Activated CD4-positive, alpha-beta memory T cell treated with anti-CD3 and anti-CD28 coated beads for 36 hours (primary cell): ENCODE measurements at regions not wholly inside any gene's neighbourhood (a gene's known extent, or its start where the extent isn't known, plus 50 kb on each side); places are given as distances from the start of the nearest gene placed in this dataset.
"Not testable (repeated sequence)": the region's sequence is repeated elsewhere in the genome, so short reads cannot be mapped to it uniquely, and the experiment has no call there.

Experiments
- CTCF ChIA-PET: fragments of 350-600 bp; sonication (Branson Sonifier 250); formaldehyde crosslinking; loops from one replicate; lab custom pipeline; 2021; ENCODE audit warnings: antibody characterized with exemption, inconsistent platforms; lab: Charles Lee
- POLR2A ChIA-PET: fragments of 350-600 bp; sonication (Branson Sonifier 250); formaldehyde crosslinking; loops from one replicate; lab custom pipeline; 2021; ENCODE audit warnings: antibody characterized with exemption; lab: Charles Lee
- DNase-seq: peaks from one replicate; pipeline ENCODE4 v3.0.0-alpha.2; 2020
- H3K27ac Mint-ChIP-seq: one replicate; pipeline ENCODE4 v1.8.0; 2021; ENCODE audit warnings: mixed read lengths
- H3K27me3 Mint-ChIP-seq: one replicate; pipeline ENCODE4 v1.8.0; 2021; ENCODE audit warnings: mixed read lengths
- H3K36me3 Mint-ChIP-seq: one replicate; pipeline ENCODE4 v1.8.0; 2021; ENCODE audit warnings: mixed read lengths
- H3K4me1 Mint-ChIP-seq: one replicate; pipeline ENCODE4 v1.8.0; 2021; ENCODE audit warnings: low read depth, mixed read lengths
- H3K4me3 Mint-ChIP-seq: one replicate; pipeline ENCODE4 v1.8.0; 2021; ENCODE audit warnings: mild to moderate bottlenecking, mixed read lengths
- H3K9me3 Mint-ChIP-seq: one replicate; pipeline ENCODE4 v1.8.0; 2021; ENCODE audit warnings: mixed read lengths
- intact Hi-C: fragments of 100-400 bp; cut with micrococcal nuclease; formaldehyde crosslinking; loops from one replicate; pipeline ENCODE4 v1.15.1; 2023

GRCh38 chr3:26108846-26109489, 319.1 kb downstream of the OXSM start:
- CTCF ChIA-PET = no interaction called here
- no peaks in the 10 kb centered on the region for H3K27me3 Mint-ChIP-seq
- no peaks in the 10 kb centered on the region for H3K36me3 Mint-ChIP-seq
- DNase-seq = no peak
- no peaks in the 10 kb centered on the region for H3K4me1 Mint-ChIP-seq
- POLR2A ChIA-PET = no interaction called here
- intact Hi-C loops = no loop called here
- no peak overlapping the region for H3K4me3 Mint-ChIP-seq
- no peaks in the 10 kb centered on the region for H3K9me3 Mint-ChIP-seq
- no peak overlapping the region for H3K27ac Mint-ChIP-seq

GRCh38 chr3:26114851-26115250, 325.0 kb downstream of the OXSM start:
- intact Hi-C loops = no loop called here
- no peak overlapping the region for H3K27ac Mint-ChIP-seq
- H3K9me3 Mint-ChIP-seq = no peaks in the 10 kb centered on the region
- ChIA-PET CTCF (no interaction called here), POLR2A (no interaction called here)
- H3K4me1 Mint-ChIP-seq = no peaks in the 10 kb centered on the region
- H3K4me3 Mint-ChIP-seq = no peak overlapping the region
- H3K27me3 Mint-ChIP-seq = no peaks in the 10 kb centered on the region
- no peak for DNase-seq
- no peaks in the 10 kb centered on the region for H3K36me3 Mint-ChIP-seq

GRCh38 chr3:26118165-26118564, 328.3 kb downstream of the OXSM start:
- ChIA-PET CTCF (interaction anchor here (0.6 kb wide), 1 partner anchor 291 kb away, joined by 3 read pairs; no protein-coding TSS in a partner anchor), POLR2A (no interaction called here)
- Mint-ChIP-seq H3K4me3 (no peak overlapping the region), H3K4me1 (no peaks in the 10 kb centered on the region), H3K27ac (no peak overlapping the region), H3K27me3 (no peaks in the 10 kb centered on the region), H3K9me3 (peaks cover 1% of the 10 kb centered on the region), H3K36me3 (no peaks in the 10 kb centered on the region)
- intact Hi-C loops = no loop called here
- DNase-seq = no peak

GRCh38 chr3:26132942-26133341, 343.1 kb downstream of the OXSM start:
- no peak for DNase-seq
- peaks cover 2% of the 10 kb centered on the region for H3K9me3 Mint-ChIP-seq
- H3K36me3 Mint-ChIP-seq = no peaks in the 10 kb centered on the region
- intact Hi-C loops = no loop called here
- H3K4me3 Mint-ChIP-seq = no peak overlapping the region
- H3K27ac Mint-ChIP-seq = no peak overlapping the region
- ChIA-PET CTCF (no interaction called here), POLR2A (no interaction called here)
- H3K4me1 Mint-ChIP-seq = no peaks in the 10 kb centered on the region
- H3K27me3 Mint-ChIP-seq = peaks cover 2% of the 10 kb centered on the region

GRCh38 chr3:26141296-26141695, 351.4 kb downstream of the OXSM start:
- CTCF ChIA-PET = no interaction called here
- POLR2A ChIA-PET = no interaction called here
- intact Hi-C loops = no loop called here
- Mint-ChIP-seq H3K36me3 (no peaks in the 10 kb centered on the region), H3K4me1 (no peaks in the 10 kb centered on the region), H3K9me3 (peaks cover 8% of the 10 kb centered on the region), H3K4me3 (no peak overlapping the region), H3K27ac (no peak overlapping the region), H3K27me3 (no peaks in the 10 kb centered on the region)
- no peak for DNase-seq

- Mint-ChIP-seq H3K36me3 (no peaks in the 10 kb centered on the region), H3K9me3 (no peaks in the 10 kb centered on the region), H3K4me1 (no peaks in the 10 kb centered on the region), H3K4me3 (no peak overlapping the region), H3K27me3 (no peaks in the 10 kb centered on the region), H3K27ac (no peak overlapping the region)
- no peak for DNase-seq
- ChIA-PET CTCF (no interaction called here), POLR2A (no interaction called here)
- intact Hi-C loops = no loop called here
These were observed 355.9 kb downstream of the OXSM start for GRCh38 chr3:26145769-26146168.

- H3K4me3 Mint-ChIP-seq, H3K9me3 Mint-ChIP-seq, H3K27me3 Mint-ChIP-seq, CTCF ChIA-PET, H3K36me3 Mint-ChIP-seq, H3K4me1 Mint-ChIP-seq, intact Hi-C loops, POLR2A ChIA-PET, DNase-seq, H3K27ac Mint-ChIP-seq: not testable (repeated sequence)
These were observed 367.5 kb downstream of the OXSM start for GRCh38 chr3:26157428-26157827.

GRCh38 chr3:26171006-26171405, 381.1 kb downstream of the OXSM start:
- CTCF ChIA-PET = no interaction called here
- Mint-ChIP-seq H3K4me1 (no peaks in the 10 kb centered on the region), H3K27ac (no peak overlapping the region), H3K4me3 (no peak overlapping the region), H3K9me3 (peaks cover 5% of the 10 kb centered on the region), H3K36me3 (no peaks in the 10 kb centered on the region), H3K27me3 (no peaks in the 10 kb centered on the region)
- intact Hi-C loops = no loop called here
- POLR2A ChIA-PET = no interaction called here
- DNase-seq = no peak

GRCh38 chr3:26191556-26191955, 401.7 kb downstream of the OXSM start:
- no peaks in the 10 kb centered on the region for H3K36me3 Mint-ChIP-seq
- H3K4me3 Mint-ChIP-seq = no peak overlapping the region
- no peaks in the 10 kb centered on the region for H3K27me3 Mint-ChIP-seq
- peaks cover 12% of the 10 kb centered on the region for H3K9me3 Mint-ChIP-seq
- CTCF ChIA-PET = no interaction called here
- no peaks in the 10 kb centered on the region for H3K4me1 Mint-ChIP-seq
- H3K27ac Mint-ChIP-seq = no peak overlapping the region
- no peak for DNase-seq
- intact Hi-C loops = no loop called here
- POLR2A ChIA-PET = no interaction called here

- no peaks in the 10 kb centered on the region for H3K36me3 Mint-ChIP-seq
- ChIA-PET CTCF (no interaction called here), POLR2A (no interaction called here)
- intact Hi-C loops = no loop called here
- H3K4me3 Mint-ChIP-seq = no peak overlapping the region
- no peaks in the 10 kb centered on the region for H3K4me1 Mint-ChIP-seq
- DNase-seq = no peak
- no peak overlapping the region for H3K27ac Mint-ChIP-seq
- H3K9me3 Mint-ChIP-seq = peaks cover 12% of the 10 kb centered on the region
- no peaks in the 10 kb centered on the region for H3K27me3 Mint-ChIP-seq
These were observed 403.7 kb downstream of the OXSM start for GRCh38 chr3:26193558-26193957.

- intact Hi-C loops = no loop called here
- Mint-ChIP-seq H3K27ac (no peak overlapping the region), H3K27me3 (no peaks in the 10 kb centered on the region), H3K4me3 (no peak overlapping the region), H3K36me3 (no peaks in the 10 kb centered on the region), H3K9me3 (no peaks in the 10 kb centered on the region), H3K4me1 (no peaks in the 10 kb centered on the region)
- ChIA-PET POLR2A (no interaction called here), CTCF (no interaction called here)
- DNase-seq = no peak
These were observed 406.9 kb downstream of the OXSM start for GRCh38 chr3:26196781-26197180.

GRCh38 chr3:26198609-26199008, 408.7 kb downstream of the OXSM start:
- intact Hi-C loops = no loop called here
- CTCF ChIA-PET = interaction anchor here (0.7 kb wide), 1 partner anchor 773 kb away, joined by 5 read pairs; no protein-coding TSS in a partner anchor
- no peak for DNase-seq
- Mint-ChIP-seq H3K4me3 (no peak overlapping the region), H3K36me3 (no peaks in the 10 kb centered on the region), H3K27me3 (no peaks in the 10 kb centered on the region), H3K4me1 (no peaks in the 10 kb centered on the region), H3K27ac (no peak overlapping the region), H3K9me3 (no peaks in the 10 kb centered on the region)
- POLR2A ChIA-PET = no interaction called here

- CTCF ChIA-PET = no interaction called here
- H3K36me3 Mint-ChIP-seq = no peaks in the 10 kb centered on the region
- no peak overlapping the region for H3K27ac Mint-ChIP-seq
- H3K4me3 Mint-ChIP-seq = no peak overlapping the region
- intact Hi-C loops = no loop called here
- H3K9me3 Mint-ChIP-seq = peaks cover 3% of the 10 kb centered on the region
- DNase-seq = no peak
- POLR2A ChIA-PET = no interaction called here
- no peaks in the 10 kb centered on the region for H3K27me3 Mint-ChIP-seq
- no peaks in the 10 kb centered on the region for H3K4me1 Mint-ChIP-seq
These were observed 412.3 kb downstream of the OXSM start for GRCh38 chr3:26202169-26202568.
